CD4-positive, CD25-positive, alpha-beta regulatory T cell (primary cell): ENCODE measurements at regions not wholly inside any gene's neighbourhood (a gene's known extent, or its start where the extent isn't known, plus 50 kb on each side); places are given as distances from the start of the nearest gene placed in this dataset.

Source experiments
- ATAC-seq, 2 donors: fragments of 150-1000 bp; cut with Tn5 transposase; one replicate each; pipeline ENCODE4 v1.10.0; 2021; ENCODE audit warnings: low read depth in 2 of 2, moderate number of reproducible peaks in 2 of 2, moderate library complexity in 1 of 2
- DNase-seq, 3 donors: peaks; one replicate each; pipeline versions ENCODE4 v3.0.0 to v3.0.0-alpha.2; 2012 to 2022; ENCODE audit warnings: mixed read lengths in 1 of 3
- H3K27ac ChIP-seq: one replicate; pipeline ENCODE4 v1.7.0; 2013; ENCODE audit warnings: mild to moderate bottlenecking, low read length; ENCODE audit not compliant: insufficient read depth, poor library complexity, severe bottlenecking
- H3K27me3 ChIP-seq: one replicate; pipeline ENCODE4 v1.7.0; 2013; ENCODE audit warnings: low read length; ENCODE audit not compliant: control insufficient read depth, insufficient read depth
- H3K36me3 ChIP-seq: one replicate; pipeline ENCODE4 v1.7.0; 2013; ENCODE audit warnings: mild to moderate bottlenecking, low read length, moderate library complexity; ENCODE audit not compliant: control insufficient read depth, insufficient read depth
- H3K4me1 ChIP-seq: 2 replicates; pipeline ENCODE4 v1.7.0; 2013; ENCODE audit warnings: mild to moderate bottlenecking, low read length; ENCODE audit not compliant: insufficient read depth, control insufficient read depth, poor library complexity, severe bottlenecking
- H3K4me3 ChIP-seq: one replicate; pipeline ENCODE4 v1.7.0; 2013; ENCODE audit warnings: low read depth, mild to moderate bottlenecking, low read length, moderate library complexity
- H3K9me3 ChIP-seq, 2 experiments: 1 replicate in 1 of 2; 2 replicates in 1 of 2; pipeline ENCODE4 v1.7.0; 2013; ENCODE audit warnings: low read length in 2 of 2, mild to moderate bottlenecking in 1 of 2, moderate library complexity in 1 of 2; ENCODE audit not compliant: control insufficient read depth in 2 of 2
- H3K27ac Mint-ChIP-seq, 3 donors: one replicate each; pipeline ENCODE4 v1.8.0; 2020 to 2022; ENCODE audit warnings: mild to moderate bottlenecking in 3 of 3, mixed read lengths in 3 of 3, moderate library complexity in 2 of 3
- H3K27me3 Mint-ChIP-seq: one replicate; pipeline ENCODE4 v1.8.0; 2022; ENCODE audit warnings: mild to moderate bottlenecking, mixed read lengths
- H3K36me3 Mint-ChIP-seq: one replicate; pipeline ENCODE4 v1.8.0; 2020; ENCODE audit warnings: mixed read lengths
- H3K4me1 Mint-ChIP-seq, 4 donors: one replicate each; pipeline ENCODE4 v1.8.0; 2020 to 2022; ENCODE audit warnings: mixed read lengths in 4 of 4, mild to moderate bottlenecking in 1 of 4
- H3K4me3 Mint-ChIP-seq, 4 donors: one replicate each; pipeline ENCODE4 v1.8.0; 2020 to 2022; ENCODE audit warnings: mild to moderate bottlenecking in 4 of 4, mixed read lengths in 4 of 4, moderate library complexity in 3 of 4
- H3K9me3 Mint-ChIP-seq, 7 donors: one replicate each; pipeline ENCODE4 v1.8.0; 2020 to 2022; ENCODE audit warnings: mixed read lengths in 7 of 7, mild to moderate bottlenecking in 3 of 7, moderate library complexity in 2 of 7

GRCh38 chr1:82646336-82646735 lies 845.6 kb downstream of the ADGRL2 start:
- DNase-seq (no peak), ATAC-seq (no peak)
- H3K27me3 Mint-ChIP-seq = no peaks in the 10 kb centered on the region
- no peaks in the 10 kb centered on the region for H3K4me1 Mint-ChIP-seq
- Histone ChIP-seq H3K36me3 (no peaks in the 10 kb centered on the region), H3K27ac (no peak overlapping the region), H3K4me3 (no peak overlapping the region), H3K27me3 (no peaks in the 10 kb centered on the region), H3K9me3 (no peaks in the 10 kb centered on the region), H3K4me1 (no peaks in the 10 kb centered on the region)
- no peaks in the 10 kb centered on the region for H3K36me3 Mint-ChIP-seq
- H3K4me3 Mint-ChIP-seq = no peak overlapping the region
- peaks cover 2 to 9% (median 5%) of the 10 kb centered on the region in 7 donors for H3K9me3 Mint-ChIP-seq
- no peak overlapping the region for H3K27ac Mint-ChIP-seq

- ATAC-seq (no peak), DNase-seq (no peak)
- H3K9me3 Mint-ChIP-seq = peaks cover 3 to 16% (median 5%) of the 10 kb centered on the region in 7 donors
- H3K4me3 Mint-ChIP-seq = no peak overlapping the region
- Histone ChIP-seq H3K9me3 (no peaks in the 10 kb centered on the region), H3K4me3 (no peak overlapping the region), H3K36me3 (no peaks in the 10 kb centered on the region), H3K27ac (no peak overlapping the region), H3K27me3 (no peaks in the 10 kb centered on the region), H3K4me1 (no peaks in the 10 kb centered on the region)
- H3K4me1 Mint-ChIP-seq = no peaks in the 10 kb centered on the region
- no peaks in the 10 kb centered on the region for H3K36me3 Mint-ChIP-seq
- H3K27ac Mint-ChIP-seq = no peak overlapping the region
- no peaks in the 10 kb centered on the region for H3K27me3 Mint-ChIP-seq
These were observed 843.6 kb downstream of the ADGRL2 start for GRCh38 chr1:82644186-82644915.

DNA sequence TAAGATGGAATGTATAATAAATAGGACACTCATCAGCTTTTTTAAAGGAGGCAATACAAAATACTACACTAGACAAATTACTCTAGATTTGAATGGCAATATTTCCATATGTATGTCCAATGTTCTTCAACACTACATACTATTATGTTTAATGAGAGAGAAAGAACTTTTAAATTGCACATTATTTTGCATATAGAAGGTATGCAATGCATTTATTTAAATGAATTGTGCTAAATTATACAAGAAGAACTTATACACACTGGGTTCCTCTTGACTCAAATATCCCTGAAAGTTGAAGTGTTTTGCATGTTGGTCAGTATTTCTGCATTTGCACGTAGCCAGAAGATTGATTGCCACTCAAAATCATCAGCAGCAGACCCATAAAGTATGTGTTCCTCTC lies 839.6 kb downstream of the ADGRL2 start:
- no peaks in the 10 kb centered on the region for H3K9me3 ChIP-seq
- Mint-ChIP-seq H3K36me3 (no peaks in the 10 kb centered on the region), H3K9me3 (peaks cover 0 to 9% (median 4%) of the 10 kb centered on the region in 7 donors), H3K4me1 (no peaks in the 10 kb centered on the region), H3K27me3 (no peaks in the 10 kb centered on the region), H3K4me3 (no peak overlapping the region), H3K27ac (no peak overlapping the region)
- H3K27ac ChIP-seq = no peak overlapping the region
- DNase-seq (no peak), ATAC-seq (no peak)
- H3K4me3 ChIP-seq = no peak overlapping the region
- H3K27me3 ChIP-seq = no peaks in the 10 kb centered on the region
- H3K36me3 ChIP-seq = no peaks in the 10 kb centered on the region
- no peaks in the 10 kb centered on the region for H3K4me1 ChIP-seq

GRCh38 chr1:82634266-82634665 lies 833.5 kb downstream of the ADGRL2 start:
- Mint-ChIP-seq H3K4me3 (no peak overlapping the region), H3K27ac (no peak overlapping the region), H3K9me3 (peaks cover 0 to 10% (median 2%) of the 10 kb centered on the region in 7 donors), H3K4me1 (no peaks in the 10 kb centered on the region), H3K36me3 (no peaks in the 10 kb centered on the region), H3K27me3 (no peaks in the 10 kb centered on the region)
- Histone ChIP-seq H3K36me3 (no peaks in the 10 kb centered on the region), H3K27me3 (no peaks in the 10 kb centered on the region), H3K9me3 (peaks cover 2 to 4% of the 10 kb centered on the region in 2 experiments), H3K27ac (no peak overlapping the region), H3K4me1 (no peaks in the 10 kb centered on the region), H3K4me3 (no peak overlapping the region)
- no peak for ATAC-seq
- DNase-seq = no peak

- H3K4me1 Mint-ChIP-seq = no peaks in the 10 kb centered on the region
- H3K27ac Mint-ChIP-seq = no peak overlapping the region
- no peak overlapping the region for H3K4me3 ChIP-seq
These were observed 831.4 kb downstream of the ADGRL2 start for GRCh38 chr1:82632155-82632554.

GRCh38 chr1:82628887-82629286 lies 828.2 kb downstream of the ADGRL2 start:
- Histone ChIP-seq H3K4me3 (no peak overlapping the region), H3K27ac (no peak overlapping the region), H3K4me1 (no peaks in the 10 kb centered on the region), H3K36me3 (no peaks in the 10 kb centered on the region), H3K9me3 (peaks cover 5 to 8% of the 10 kb centered on the region in 2 experiments), H3K27me3 (no peaks in the 10 kb centered on the region)
- DNase-seq (no peak), ATAC-seq (no peak)
- Mint-ChIP-seq H3K27me3 (no peaks in the 10 kb centered on the region), H3K27ac (no peak overlapping the region), H3K4me3 (no peak overlapping the region), H3K4me1 (no peaks in the 10 kb centered on the region), H3K9me3 (peaks cover 0 to 13% (median 8%) of the 10 kb centered on the region in 7 donors), H3K36me3 (no peaks in the 10 kb centered on the region)

More at GRCh38 chr1:82632155-82632554, 831.4 kb downstream of the ADGRL2 start:
- H3K27me3 Mint-ChIP-seq = no peaks in the 10 kb centered on the region
- no peak for DNase-seq
- H3K4me1 ChIP-seq = no peaks in the 10 kb centered on the region
- ATAC-seq = no peak
- H3K4me3 Mint-ChIP-seq = peak overlapping the region in 1 of 4 donors; percentile 43
- no peaks in the 10 kb centered on the region for H3K27me3 ChIP-seq
- no peak overlapping the region for H3K27ac ChIP-seq
- H3K36me3 ChIP-seq = no peaks in the 10 kb centered on the region
- H3K36me3 Mint-ChIP-seq = no peaks in the 10 kb centered on the region
- peaks cover 2 to 4% of the 10 kb centered on the region in 2 experiments for H3K9me3 ChIP-seq
- peaks cover 0 to 13% (median 3%) of the 10 kb centered on the region in 7 donors for H3K9me3 Mint-ChIP-seq

DNA sequence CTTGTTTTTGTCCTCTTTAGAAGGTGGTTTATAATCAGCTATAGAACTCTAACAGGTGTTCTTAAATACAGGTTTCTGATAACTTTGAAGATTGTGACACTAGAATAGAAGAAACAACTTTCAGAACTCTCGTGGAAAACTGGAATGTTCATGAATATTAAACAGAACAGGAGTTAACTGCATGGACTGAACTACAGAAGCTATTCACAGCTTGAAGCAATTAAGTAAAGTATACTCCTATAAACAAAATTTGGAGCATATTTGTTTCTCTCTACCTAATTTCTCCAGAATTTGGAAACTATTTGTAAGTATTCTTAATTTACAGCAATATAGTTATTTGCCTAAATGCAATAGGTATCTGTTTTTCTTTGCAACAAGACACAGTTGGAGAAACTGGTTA lies 824.8 kb downstream of the ADGRL2 start:
- Mint-ChIP-seq H3K4me3 (no peak overlapping the region), H3K4me1 (no peaks in the 10 kb centered on the region), H3K27ac (no peak overlapping the region), H3K36me3 (no peaks in the 10 kb centered on the region), H3K27me3 (no peaks in the 10 kb centered on the region), H3K9me3 (peaks cover 0 to 17% (median 7%) of the 10 kb centered on the region in 7 donors)
- H3K27me3 ChIP-seq = no peaks in the 10 kb centered on the region
- ATAC-seq = no peak
- no peaks in the 10 kb centered on the region for H3K36me3 ChIP-seq
- no peaks in the 10 kb centered on the region for H3K4me1 ChIP-seq
- peaks cover 5 to 8% of the 10 kb centered on the region in 2 experiments for H3K9me3 ChIP-seq
- no peak overlapping the region for H3K27ac ChIP-seq
- H3K4me3 ChIP-seq = no peak overlapping the region
- DNase-seq = peak in 2 of 3 donors; percentile 0 to 10

DNA sequence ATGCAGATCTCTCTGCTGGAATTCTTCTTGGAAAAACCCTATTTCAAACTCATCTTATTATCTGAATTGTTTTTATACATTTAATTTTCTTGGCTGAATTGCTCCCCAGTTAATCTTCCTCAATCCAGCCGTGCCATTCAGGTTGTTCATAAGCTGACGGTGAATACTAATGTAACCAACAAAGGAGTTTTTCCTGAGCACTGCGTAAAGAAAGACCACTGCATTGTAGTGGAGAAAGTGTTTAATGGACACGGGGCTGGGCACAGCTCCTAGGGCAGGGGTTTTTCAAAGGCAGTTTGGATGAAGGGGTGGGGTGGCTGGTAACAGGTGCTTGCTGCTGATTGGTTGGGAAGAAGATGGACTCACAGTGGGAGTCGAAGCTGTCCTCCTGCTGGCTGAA lies 820.3 kb downstream of the ADGRL2 start:
- ATAC-seq (no peak), DNase-seq (no peak)
- peaks cover 0 to 4% of the 10 kb centered on the region in 2 experiments for H3K9me3 ChIP-seq
- Mint-ChIP-seq H3K9me3 (peaks cover 0 to 11% (median 0%) of the 10 kb centered on the region in 7 donors), H3K36me3 (no peaks in the 10 kb centered on the region), H3K27me3 (no peaks in the 10 kb centered on the region), H3K4me3 (no peak overlapping the region), H3K27ac (no peak overlapping the region), H3K4me1 (no peaks in the 10 kb centered on the region)
- H3K4me3 ChIP-seq = no peak overlapping the region
- H3K36me3 ChIP-seq = no peaks in the 10 kb centered on the region
- no peaks in the 10 kb centered on the region for H3K27me3 ChIP-seq
- no peaks in the 10 kb centered on the region for H3K4me1 ChIP-seq
- no peak overlapping the region for H3K27ac ChIP-seq
